ENCODE measurements at regions not wholly inside any gene's neighbourhood (a gene's known extent, or its start where the extent isn't known, plus 50 kb on each side); places are given as distances from the start of the nearest gene placed in this dataset.

GRCh38 chr3:59540241-59540640, 490.4 kb upstream of the CFAP20DC start:
- TF ChIP-seq EP300 (conservative IDR thresholded peaks at IDR 0.05; ENCODE audit: poor library complexity, severe bottlenecking): no peak
- TF ChIP-seq POLR2AphosphoS5 (IDR thresholded peaks at IDR 0.05): no peak
- no peak for TF ChIP-seq CTCF (IDR thresholded peaks at IDR 0.05; ENCODE audit: poor library complexity, severe bottlenecking)
- TF ChIP-seq, protein P1, sequence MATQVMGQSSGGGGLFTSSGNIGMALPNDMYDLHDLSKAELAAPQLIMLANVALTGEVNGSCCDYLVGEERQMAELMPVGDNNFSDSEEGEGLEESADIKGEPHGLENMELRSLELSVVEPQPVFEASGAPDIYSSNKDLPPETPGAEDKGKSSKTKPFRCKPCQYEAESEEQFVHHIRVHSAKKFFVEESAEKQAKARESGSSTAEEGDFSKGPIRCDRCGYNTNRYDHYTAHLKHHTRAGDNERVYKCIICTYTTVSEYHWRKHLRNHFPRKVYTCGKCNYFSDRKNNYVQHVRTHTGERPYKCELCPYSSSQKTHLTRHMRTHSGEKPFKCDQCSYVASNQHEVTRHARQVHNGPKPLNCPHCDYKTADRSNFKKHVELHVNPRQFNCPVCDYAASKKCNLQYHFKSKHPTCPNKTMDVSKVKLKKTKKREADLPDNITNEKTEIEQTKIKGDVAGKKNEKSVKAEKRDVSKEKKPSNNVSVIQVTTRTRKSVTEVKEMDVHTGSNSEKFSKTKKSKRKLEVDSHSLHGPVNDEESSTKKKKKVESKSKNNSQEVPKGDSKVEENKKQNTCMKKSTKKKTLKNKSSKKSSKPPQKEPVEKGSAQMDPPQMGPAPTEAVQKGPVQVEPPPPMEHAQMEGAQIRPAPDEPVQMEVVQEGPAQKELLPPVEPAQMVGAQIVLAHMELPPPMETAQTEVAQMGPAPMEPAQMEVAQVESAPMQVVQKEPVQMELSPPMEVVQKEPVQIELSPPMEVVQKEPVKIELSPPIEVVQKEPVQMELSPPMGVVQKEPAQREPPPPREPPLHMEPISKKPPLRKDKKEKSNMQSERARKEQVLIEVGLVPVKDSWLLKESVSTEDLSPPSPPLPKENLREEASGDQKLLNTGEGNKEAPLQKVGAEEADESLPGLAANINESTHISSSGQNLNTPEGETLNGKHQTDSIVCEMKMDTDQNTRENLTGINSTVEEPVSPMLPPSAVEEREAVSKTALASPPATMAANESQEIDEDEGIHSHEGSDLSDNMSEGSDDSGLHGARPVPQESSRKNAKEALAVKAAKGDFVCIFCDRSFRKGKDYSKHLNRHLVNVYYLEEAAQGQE (IDR thresholded peaks at IDR 0.05; ENCODE audit: borderline replicate concordance): no peak

Measured in neural cell (in vitro differentiated cells).